ENCODE measurements at regions not wholly inside any gene's neighbourhood (a gene's known extent, or its start where the extent isn't known, plus 50 kb on each side); places are given as distances from the start of the nearest gene placed in this dataset.

GRCh38 chr14:38070061-38070588 lies 137.6 kb upstream of the SSTR1 start:
- TF ChIP-seq, protein P1, sequence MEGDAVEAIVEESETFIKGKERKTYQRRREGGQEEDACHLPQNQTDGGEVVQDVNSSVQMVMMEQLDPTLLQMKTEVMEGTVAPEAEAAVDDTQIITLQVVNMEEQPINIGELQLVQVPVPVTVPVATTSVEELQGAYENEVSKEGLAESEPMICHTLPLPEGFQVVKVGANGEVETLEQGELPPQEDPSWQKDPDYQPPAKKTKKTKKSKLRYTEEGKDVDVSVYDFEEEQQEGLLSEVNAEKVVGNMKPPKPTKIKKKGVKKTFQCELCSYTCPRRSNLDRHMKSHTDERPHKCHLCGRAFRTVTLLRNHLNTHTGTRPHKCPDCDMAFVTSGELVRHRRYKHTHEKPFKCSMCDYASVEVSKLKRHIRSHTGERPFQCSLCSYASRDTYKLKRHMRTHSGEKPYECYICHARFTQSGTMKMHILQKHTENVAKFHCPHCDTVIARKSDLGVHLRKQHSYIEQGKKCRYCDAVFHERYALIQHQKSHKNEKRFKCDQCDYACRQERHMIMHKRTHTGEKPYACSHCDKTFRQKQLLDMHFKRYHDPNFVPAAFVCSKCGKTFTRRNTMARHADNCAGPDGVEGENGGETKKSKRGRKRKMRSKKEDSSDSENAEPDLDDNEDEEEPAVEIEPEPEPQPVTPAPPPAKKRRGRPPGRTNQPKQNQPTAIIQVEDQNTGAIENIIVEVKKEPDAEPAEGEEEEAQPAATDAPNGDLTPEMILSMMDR (IDR thresholded peaks at IDR 0.05; ENCODE audit: poor library complexity, severe bottlenecking) = no peak
- TF ChIP-seq POLR2AphosphoS5 (IDR thresholded peaks at IDR 0.05) (no peak), EZH2 (IDR thresholded peaks at IDR 0.05; ENCODE audit: borderline replicate concordance, insufficient read depth, low read length, poor library complexity, severe bottlenecking) (no peak), EP300 (conservative IDR thresholded peaks at IDR 0.05; ENCODE audit: poor library complexity, severe bottlenecking) (peak; percentile 25), SMC3 (conservative IDR thresholded peaks at IDR 0.05; ENCODE audit: poor library complexity) (no peak), TAF1 (IDR thresholded peaks at IDR 0.05; ENCODE audit: low read depth) (no peak), MXI1 (conservative IDR thresholded peaks at IDR 0.05; ENCODE audit: poor library complexity, severe bottlenecking) (no peak), RAD21 (conservative IDR thresholded peaks at IDR 0.05) (no peak)
- TF ChIP-seq, protein P2, sequence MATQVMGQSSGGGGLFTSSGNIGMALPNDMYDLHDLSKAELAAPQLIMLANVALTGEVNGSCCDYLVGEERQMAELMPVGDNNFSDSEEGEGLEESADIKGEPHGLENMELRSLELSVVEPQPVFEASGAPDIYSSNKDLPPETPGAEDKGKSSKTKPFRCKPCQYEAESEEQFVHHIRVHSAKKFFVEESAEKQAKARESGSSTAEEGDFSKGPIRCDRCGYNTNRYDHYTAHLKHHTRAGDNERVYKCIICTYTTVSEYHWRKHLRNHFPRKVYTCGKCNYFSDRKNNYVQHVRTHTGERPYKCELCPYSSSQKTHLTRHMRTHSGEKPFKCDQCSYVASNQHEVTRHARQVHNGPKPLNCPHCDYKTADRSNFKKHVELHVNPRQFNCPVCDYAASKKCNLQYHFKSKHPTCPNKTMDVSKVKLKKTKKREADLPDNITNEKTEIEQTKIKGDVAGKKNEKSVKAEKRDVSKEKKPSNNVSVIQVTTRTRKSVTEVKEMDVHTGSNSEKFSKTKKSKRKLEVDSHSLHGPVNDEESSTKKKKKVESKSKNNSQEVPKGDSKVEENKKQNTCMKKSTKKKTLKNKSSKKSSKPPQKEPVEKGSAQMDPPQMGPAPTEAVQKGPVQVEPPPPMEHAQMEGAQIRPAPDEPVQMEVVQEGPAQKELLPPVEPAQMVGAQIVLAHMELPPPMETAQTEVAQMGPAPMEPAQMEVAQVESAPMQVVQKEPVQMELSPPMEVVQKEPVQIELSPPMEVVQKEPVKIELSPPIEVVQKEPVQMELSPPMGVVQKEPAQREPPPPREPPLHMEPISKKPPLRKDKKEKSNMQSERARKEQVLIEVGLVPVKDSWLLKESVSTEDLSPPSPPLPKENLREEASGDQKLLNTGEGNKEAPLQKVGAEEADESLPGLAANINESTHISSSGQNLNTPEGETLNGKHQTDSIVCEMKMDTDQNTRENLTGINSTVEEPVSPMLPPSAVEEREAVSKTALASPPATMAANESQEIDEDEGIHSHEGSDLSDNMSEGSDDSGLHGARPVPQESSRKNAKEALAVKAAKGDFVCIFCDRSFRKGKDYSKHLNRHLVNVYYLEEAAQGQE (IDR thresholded peaks at IDR 0.05; ENCODE audit: borderline replicate concordance) = no peak

Measured in neural cell (in vitro differentiated cells).